GM12872 (cell line): ENCODE measurements at regions not wholly inside any gene's neighbourhood (a gene's known extent, or its start where the extent isn't known, plus 50 kb on each side); places are given as distances from the start of the nearest gene placed in this dataset.

Source experiments
- CTCF ChIP-seq: IDR thresholded peaks from 3 replicates; pipeline ENCODE4 v1.5.1; 2011; ENCODE audit warnings: low read depth, mild to moderate bottlenecking, low read length, moderate library complexity; ENCODE audit not compliant: insufficient read depth

DNA sequence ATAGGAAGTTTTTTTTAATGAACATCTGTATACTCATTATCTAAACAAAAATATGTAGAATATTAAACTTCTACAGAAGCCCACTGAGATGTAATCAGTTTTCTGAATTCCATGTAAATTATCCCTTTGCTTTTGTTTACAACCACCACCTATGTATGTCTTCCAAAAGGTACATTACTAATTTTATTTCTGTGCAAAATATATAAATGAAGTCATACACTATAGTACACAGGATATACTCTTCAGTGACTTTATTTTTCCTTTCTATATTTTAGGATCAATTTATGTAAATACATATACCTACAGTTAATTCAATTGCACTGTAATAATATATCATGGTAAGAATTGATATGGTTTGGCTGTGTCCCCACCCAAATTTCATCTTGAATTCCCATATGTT, 1236.9 kb downstream of the DNAJB9 start:
- no peak for TF ChIP-seq CTCF

- no peak for TF ChIP-seq CTCF
Measured at GRCh38 chr7:109821156-109821555, 1251.5 kb downstream of the DNAJB9 start.

- TF ChIP-seq CTCF: no peak
Measured at GRCh38 chr7:109834851-109835250, 1256.1 kb upstream of the LRRN3 start.

GRCh38 chr7:109835577-109835976, 1255.3 kb upstream of the LRRN3 start:
- TF ChIP-seq CTCF: no peak

GRCh38 chr7:109836016-109836415, 1254.9 kb upstream of the LRRN3 start:
- TF ChIP-seq CTCF: no peak

DNA sequence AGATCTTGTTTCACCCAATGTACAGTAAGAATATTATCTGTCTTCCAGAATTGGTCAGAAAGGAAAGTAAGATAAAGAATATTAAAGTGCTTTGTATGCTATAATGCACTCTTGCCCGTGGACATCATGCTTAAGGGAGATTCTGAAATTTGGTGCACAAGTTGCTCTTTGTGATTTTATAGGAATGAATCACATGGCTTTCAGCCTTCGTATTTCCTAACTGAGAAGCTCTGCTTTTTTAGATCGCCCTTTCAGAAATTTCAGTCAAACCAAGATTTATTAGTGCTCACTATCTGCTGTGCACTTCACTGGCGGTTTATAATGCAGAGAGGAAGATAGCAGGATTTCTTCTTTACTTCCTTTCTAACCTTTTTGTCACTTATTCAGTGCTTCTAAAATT, 1248.5 kb upstream of the LRRN3 start:
- TF ChIP-seq CTCF: no peak

DNA sequence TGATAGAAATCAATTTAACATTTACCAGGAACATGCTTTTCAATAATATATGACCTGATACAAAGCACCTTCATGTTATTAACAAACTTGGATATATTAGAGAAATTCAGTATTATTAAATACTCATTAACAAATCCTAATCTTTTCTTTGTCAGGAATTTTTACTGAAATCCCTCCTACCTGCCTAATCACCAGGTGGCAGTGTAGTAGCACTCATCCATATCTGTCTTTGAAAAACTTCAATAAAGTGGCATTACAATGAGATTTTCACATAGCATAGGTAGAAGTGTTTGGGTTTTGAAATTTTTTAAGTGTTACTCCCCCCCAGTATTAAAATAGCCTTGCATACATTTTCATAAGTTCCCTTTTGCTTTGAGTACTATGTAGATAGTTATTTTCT, 1246.6 kb upstream of the LRRN3 start:
- no peak for TF ChIP-seq CTCF

DNA sequence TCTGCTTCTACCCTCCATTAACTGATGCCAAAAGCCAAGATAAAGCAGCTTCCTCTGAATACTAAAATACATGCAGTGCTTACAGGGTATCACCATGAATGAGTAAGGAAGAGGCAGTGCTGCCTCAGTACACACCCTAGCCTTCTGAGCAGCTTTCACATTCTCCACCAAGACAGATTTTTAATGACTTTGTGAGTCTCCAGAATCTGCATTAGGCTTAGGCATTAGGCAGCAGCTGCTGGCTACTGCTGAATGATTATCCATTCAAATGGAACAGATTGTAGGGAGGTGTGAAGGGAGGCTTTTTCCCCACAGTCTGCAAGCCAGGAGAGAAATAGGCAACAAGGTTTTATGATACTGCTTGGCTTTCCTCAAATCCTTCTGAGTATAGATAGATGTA, 1226.7 kb upstream of the LRRN3 start:
- TF ChIP-seq CTCF: no peak
